Breast epithelium (tissue), 4 donors: ENCODE measurements at regions not wholly inside any gene's neighbourhood (a gene's known extent, or its start where the extent isn't known, plus 50 kb on each side); places are given as distances from the start of the nearest gene placed in this dataset.
"Not testable (repeated sequence)": the region's sequence is repeated elsewhere in the genome, so short reads cannot be mapped to it uniquely, and the experiment has no call there.

ENCODE experiments used
- DNase-seq, 2 donors: peaks; one replicate each; pipeline ENCODE4 v3.0.0-alpha.2; 2019; ENCODE audit warnings: low spot score in 2 of 2
- H3K27ac ChIP-seq, 2 donors: fragments of 200-600 bp; sonication (generic) in 1 of 2; one replicate each; pipeline ENCODE4 v1.5.1; 2016 to 2019; ENCODE audit warnings: mild to moderate bottlenecking in 1 of 2
- H3K27me3 ChIP-seq, 2 donors: fragments of 200-600 bp; sonication (generic) in 1 of 2; one replicate each; pipeline versions ENCODE4 v1.5.1 to v1.6.0; 2017 to 2019; ENCODE audit warnings: control low read depth in 1 of 2, mild to moderate bottlenecking in 1 of 2
- H3K36me3 ChIP-seq: fragments of 200-600 bp; one replicate; pipeline ENCODE4 v1.5.1; 2019
- H3K4me1 ChIP-seq, 2 donors: fragments of 200-600 bp; sonication (generic); one replicate each; pipeline ENCODE4 v1.5.1; 2016 to 2019; ENCODE audit warnings: control low read depth in 1 of 2
- H3K4me3 ChIP-seq, 3 donors: fragments of 200-600 bp; sonication (generic); 1 replicate in 2 of 3; 2 replicates in 1 of 3; pipeline ENCODE4 v1.5.1; 2016 to 2019; ENCODE audit warnings: mild to moderate bottlenecking in 3 of 3, moderate library complexity in 2 of 3
- H3K9me3 ChIP-seq, 2 donors: fragments of 200-600 bp; sonication (generic) in 1 of 2; one replicate each; pipeline ENCODE4 v1.5.1; 2016 to 2019; ENCODE audit warnings: control low read depth in 1 of 2
- CTCF ChIP-seq, 3 donors: fragments of 450-650 bp; IDR thresholded peaks; one replicate each; pipeline ENCODE4 v1.5.1; 2016 to 2017; ENCODE audit warnings: antibody characterized with exemption in 3 of 3, mild to moderate bottlenecking in 3 of 3, moderate library complexity in 3 of 3
- POLR2A ChIP-seq: fragments of 450-650 bp; IDR thresholded peaks from one replicate; pipeline ENCODE4 v1.6.1; 2016; ENCODE audit warnings: antibody characterized with exemption, mild to moderate bottlenecking, moderate library complexity
- POLR2AphosphoS5 ChIP-seq, 3 donors: sonication (generic); formaldehyde crosslinking; IDR thresholded peaks; one replicate each; pipeline ENCODE4 v1.6.1; 2017; ENCODE audit warnings: antibody characterized with exemption in 3 of 3
- intact Hi-C: fragments of 100-400 bp; cut with DNase I; formaldehyde crosslinking; loops from one replicate; pipeline ENCODE4 v1.15.1; 2023; ENCODE audit warnings: low total_unique reads

- intact Hi-C loops, result no loop called here
- Histone ChIP-seq H3K4me1 (no peaks in the 10 kb centered on the region), H3K27ac (no peak overlapping the region), H3K9me3 (no peaks in the 10 kb centered on the region), H3K36me3 (no peaks in the 10 kb centered on the region), H3K27me3 (no peaks in the 10 kb centered on the region), H3K4me3 (no peak overlapping the region)
- no peak for DNase-seq
- no peak for TF ChIP-seq CTCF (IDR thresholded peaks at IDR 0.05)
- no peak for TF ChIP-seq POLR2A
- no peak for TF ChIP-seq POLR2AphosphoS5 (IDR thresholded peaks at IDR 0.05)
These were observed 1065.6 kb upstream of the TMPRSS15 start for GRCh38 chr21:19468991-19469715.

- no peaks in the 10 kb centered on the region for H3K4me1 ChIP-seq
- DNase-seq, result no peak
- no peaks in the 10 kb centered on the region for H3K36me3 ChIP-seq
- H3K4me3 ChIP-seq, result no peak overlapping the region
- intact Hi-C loops, result no loop called here
- peaks cover 0 to 6% of the 10 kb centered on the region in 2 donors for H3K9me3 ChIP-seq
- TF ChIP-seq POLR2A (no peak), POLR2AphosphoS5 (IDR thresholded peaks at IDR 0.05) (no peak), CTCF (IDR thresholded peaks at IDR 0.05) (no peak)
- no peak overlapping the region for H3K27ac ChIP-seq
- no peaks in the 10 kb centered on the region for H3K27me3 ChIP-seq
These were observed 1071.9 kb upstream of the TMPRSS15 start for GRCh38 chr21:19475525-19475924.

GRCh38 chr21:19489930-19490329 is 1086.3 kb upstream of the TMPRSS15 start:
- Histone ChIP-seq H3K36me3 (no peaks in the 10 kb centered on the region), H3K27ac (no peak overlapping the region), H3K4me1 (no peaks in the 10 kb centered on the region), H3K27me3 (no peaks in the 10 kb centered on the region), H3K4me3 (no peak overlapping the region), H3K9me3 (peaks cover 6 to 11% of the 10 kb centered on the region in 2 donors)
- intact Hi-C loops, result no loop called here
- TF ChIP-seq CTCF (IDR thresholded peaks at IDR 0.05) (no peak), POLR2AphosphoS5 (IDR thresholded peaks at IDR 0.05) (no peak), POLR2A (no peak)
- DNase-seq, result no peak

GRCh38 chr21:19490481-19490880 is 1086.9 kb upstream of the TMPRSS15 start:
- Histone ChIP-seq H3K4me1 (no peaks in the 10 kb centered on the region), H3K4me3 (no peak overlapping the region), H3K27ac (no peak overlapping the region), H3K36me3 (no peaks in the 10 kb centered on the region), H3K27me3 (no peaks in the 10 kb centered on the region), H3K9me3 (peaks cover 6 to 11% of the 10 kb centered on the region in 2 donors)
- intact Hi-C loops, result no loop called here
- no peak for DNase-seq
- no peak for TF ChIP-seq CTCF (IDR thresholded peaks at IDR 0.05)
- TF ChIP-seq POLR2A, result no peak
- no peak for TF ChIP-seq POLR2AphosphoS5 (IDR thresholded peaks at IDR 0.05)

- H3K36me3 ChIP-seq, H3K27ac ChIP-seq, H3K4me1 ChIP-seq, H3K27me3 ChIP-seq, DNase-seq, H3K4me3 ChIP-seq, intact Hi-C loops: not testable (repeated sequence)
- peaks cover 6 to 11% of the 10 kb centered on the region in 2 donors for H3K9me3 ChIP-seq
These were observed 1090.1 kb upstream of the TMPRSS15 start for GRCh38 chr21:19493437-19494241.
